ENCODE measurements at regions not wholly inside any gene's neighbourhood (a gene's known extent, or its start where the extent isn't known, plus 50 kb on each side); places are given as distances from the start of the nearest gene placed in this dataset.

- WGBS = 38% methylated on average over 3 of the region's 4 CpGs
- Histone ChIP-seq H4K91ac (ENCODE audit: low read length) (no peak overlapping the region), H2BK12ac (ENCODE audit: low read length in 2 of 2) (no peak overlapping the region), H3K27me3 (ENCODE audit: control insufficient read depth in 1 of 2, insufficient read depth in 1 of 2, low read length in 2 of 2) (peaks cover 51 to 60% of the 10 kb centered on the region in 2 experiments), H2BK15ac (ENCODE audit: low read depth, poor library complexity, severe bottlenecking) (no peak overlapping the region), H4K8ac (ENCODE audit: low read length) (no peak overlapping the region), H3K9ac (ENCODE audit: low read length) (no peak overlapping the region), H3K14ac (ENCODE audit: low read length in 2 of 2) (no peak overlapping the region), H3K9me3 (ENCODE audit: control insufficient read depth, low read length) (no peaks in the 10 kb centered on the region), H3K4me2 (ENCODE audit: low read length, poor library complexity, severe bottlenecking) (no peak overlapping the region), H2BK120ac (ENCODE audit: low read depth, low read length) (no peak overlapping the region), H3K4me1 (ENCODE audit: control insufficient read depth, insufficient read depth, low read depth, low read length) (no peaks in the 10 kb centered on the region), H2AFZ (ENCODE audit: low read depth, low read length) (no peak overlapping the region), H3K36me3 (ENCODE audit: control insufficient read depth in 1 of 2, insufficient read depth in 2 of 2, low read depth in 1 of 2, low read length in 2 of 2) (no peaks in the 10 kb centered on the region), H2AK5ac (ENCODE audit: low read length, severe bottlenecking) (no peak overlapping the region), H3K18ac (ENCODE audit: low read depth in 1 of 2, low read length in 2 of 2) (no peak overlapping the region), H3K23ac (ENCODE audit: low read length in 2 of 2) (no peak overlapping the region), H3K4ac (ENCODE audit: low read depth in 1 of 2, low read length in 2 of 2) (no peak overlapping the region), H3K79me1 (replicated peaks; ENCODE audit: low read length, poor library complexity, severe bottlenecking) (no peaks in the 10 kb centered on the region), H3K4me3 (ENCODE audit: insufficient read depth in 1 of 2, low read depth in 1 of 2, low read length in 2 of 2) (no peak overlapping the region), H3K27ac (ENCODE audit: low read length, poor library complexity, severe bottlenecking) (no peak overlapping the region), H2BK5ac (ENCODE audit: low read depth, low read length, poor library complexity, severe bottlenecking) (no peak overlapping the region)
- DNase-seq = no peak
Observed at GRCh38 chr22:26952004-26952403, 294.6 kb downstream of the MIAT start.

GRCh38 chr22:26952451-26953011, 295.1 kb downstream of the MIAT start:
- H4K8ac ChIP-seq (ENCODE audit: low read length) = no peak overlapping the region
- no peak for DNase-seq

GRCh38 chr22:26953012-26953883, 295.9 kb downstream of the MIAT start:
- Histone ChIP-seq H3K14ac (ENCODE audit: low read length in 2 of 2) (no peak overlapping the region), H4K8ac (ENCODE audit: low read length) (no peak overlapping the region), H3K4me1 (ENCODE audit: control insufficient read depth, insufficient read depth, low read depth, low read length) (no peaks in the 10 kb centered on the region), H2BK5ac (ENCODE audit: low read depth, low read length, poor library complexity, severe bottlenecking) (no peak overlapping the region), H3K36me3 (ENCODE audit: control insufficient read depth in 1 of 2, insufficient read depth in 2 of 2, low read depth in 1 of 2, low read length in 2 of 2) (no peaks in the 10 kb centered on the region), H3K23ac (ENCODE audit: low read length in 2 of 2) (peak overlapping the region in 1 of 2 experiments; percentile 37), H3K27ac (ENCODE audit: low read length, poor library complexity, severe bottlenecking) (no peak overlapping the region), H3K4me3 (ENCODE audit: insufficient read depth in 1 of 2, low read depth in 1 of 2, low read length in 2 of 2) (no peak overlapping the region), H2AFZ (ENCODE audit: low read depth, low read length) (no peak overlapping the region), H3K9me3 (ENCODE audit: control insufficient read depth, low read length) (no peaks in the 10 kb centered on the region), H2BK120ac (ENCODE audit: low read depth, low read length) (no peak overlapping the region), H2AK5ac (ENCODE audit: low read length, severe bottlenecking) (no peak overlapping the region), H3K9ac (ENCODE audit: low read length) (no peak overlapping the region), H2BK12ac (ENCODE audit: low read length in 2 of 2) (no peak overlapping the region), H3K4me2 (ENCODE audit: low read length, poor library complexity, severe bottlenecking) (no peak overlapping the region), H3K27me3 (ENCODE audit: control insufficient read depth in 1 of 2, insufficient read depth in 1 of 2, low read length in 2 of 2) (peaks cover 51 to 68% of the 10 kb centered on the region in 2 experiments), H4K91ac (ENCODE audit: low read length) (no peak overlapping the region), H3K18ac (ENCODE audit: low read depth in 1 of 2, low read length in 2 of 2) (no peak overlapping the region), H3K4ac (ENCODE audit: low read depth in 1 of 2, low read length in 2 of 2) (no peak overlapping the region), H2BK15ac (ENCODE audit: low read depth, poor library complexity, severe bottlenecking) (no peak overlapping the region), H3K79me1 (replicated peaks; ENCODE audit: low read length, poor library complexity, severe bottlenecking) (no peaks in the 10 kb centered on the region)
- 23% methylated on average over 17 of the region's 17 CpGs for WGBS
- no peak for DNase-seq

More at GRCh38 chr22:26952451-26953011, 295.1 kb downstream of the MIAT start:
- no peak overlapping the region for H2AFZ ChIP-seq (ENCODE audit: low read depth, low read length)
- H2BK15ac ChIP-seq (ENCODE audit: low read depth, poor library complexity, severe bottlenecking) = no peak overlapping the region
- no peak overlapping the region for H3K18ac ChIP-seq (ENCODE audit: low read depth in 1 of 2, low read length in 2 of 2)
- peaks cover 51 to 64% of the 10 kb centered on the region in 2 experiments for H3K27me3 ChIP-seq (ENCODE audit: control insufficient read depth in 1 of 2, insufficient read depth in 1 of 2, low read length in 2 of 2)
- H3K27ac ChIP-seq (ENCODE audit: low read length, poor library complexity, severe bottlenecking) = no peak overlapping the region
- no peak overlapping the region for H3K23ac ChIP-seq (ENCODE audit: low read length in 2 of 2)
- H3K36me3 ChIP-seq (ENCODE audit: control insufficient read depth in 1 of 2, insufficient read depth in 2 of 2, low read depth in 1 of 2, low read length in 2 of 2) = no peaks in the 10 kb centered on the region
- H3K4me3 ChIP-seq (ENCODE audit: insufficient read depth in 1 of 2, low read depth in 1 of 2, low read length in 2 of 2) = no peak overlapping the region
- WGBS = 17% methylated on average over 15 of the region's 15 CpGs
- H3K9me3 ChIP-seq (ENCODE audit: control insufficient read depth, low read length) = no peaks in the 10 kb centered on the region
- H4K91ac ChIP-seq (ENCODE audit: low read length) = no peak overlapping the region
- H2BK5ac ChIP-seq (ENCODE audit: low read depth, low read length, poor library complexity, severe bottlenecking) = no peak overlapping the region
- H3K4me1 ChIP-seq (ENCODE audit: control insufficient read depth, insufficient read depth, low read depth, low read length) = no peaks in the 10 kb centered on the region
- H2BK120ac ChIP-seq (ENCODE audit: low read depth, low read length) = no peak overlapping the region
- H3K79me1 ChIP-seq (replicated peaks; ENCODE audit: low read length, poor library complexity, severe bottlenecking) = no peaks in the 10 kb centered on the region
- H3K9ac ChIP-seq (ENCODE audit: low read length) = no peak overlapping the region
- H2BK12ac ChIP-seq (ENCODE audit: low read length in 2 of 2) = no peak overlapping the region
- H3K4me2 ChIP-seq (ENCODE audit: low read length, poor library complexity, severe bottlenecking) = no peak overlapping the region
- no peak overlapping the region for H3K14ac ChIP-seq (ENCODE audit: low read length in 2 of 2)
- H3K4ac ChIP-seq (ENCODE audit: low read depth in 1 of 2, low read length in 2 of 2) = no peak overlapping the region
- H2AK5ac ChIP-seq (ENCODE audit: low read length, severe bottlenecking) = no peak overlapping the region

- Histone ChIP-seq H3K4ac (ENCODE audit: low read depth in 1 of 2, low read length in 2 of 2) (no peak overlapping the region), H3K9ac (ENCODE audit: low read length) (no peak overlapping the region), H3K79me1 (replicated peaks; ENCODE audit: low read length, poor library complexity, severe bottlenecking) (no peaks in the 10 kb centered on the region), H2BK120ac (ENCODE audit: low read depth, low read length) (no peak overlapping the region), H3K4me2 (ENCODE audit: low read length, poor library complexity, severe bottlenecking) (no peak overlapping the region), H3K27ac (ENCODE audit: low read length, poor library complexity, severe bottlenecking) (no peak overlapping the region), H2BK12ac (ENCODE audit: low read length in 2 of 2) (no peak overlapping the region), H2AFZ (ENCODE audit: low read depth, low read length) (no peak overlapping the region), H3K18ac (ENCODE audit: low read depth in 1 of 2, low read length in 2 of 2) (no peak overlapping the region), H3K4me3 (ENCODE audit: insufficient read depth in 1 of 2, low read depth in 1 of 2, low read length in 2 of 2) (no peak overlapping the region), H3K14ac (ENCODE audit: low read length in 2 of 2) (no peak overlapping the region), H3K9me3 (ENCODE audit: control insufficient read depth, low read length) (no peaks in the 10 kb centered on the region), H3K4me1 (ENCODE audit: control insufficient read depth, insufficient read depth, low read depth, low read length) (no peaks in the 10 kb centered on the region), H3K36me3 (ENCODE audit: control insufficient read depth in 1 of 2, insufficient read depth in 2 of 2, low read depth in 1 of 2, low read length in 2 of 2) (no peaks in the 10 kb centered on the region), H3K23ac (ENCODE audit: low read length in 2 of 2) (no peak overlapping the region), H3K27me3 (ENCODE audit: control insufficient read depth in 1 of 2, insufficient read depth in 1 of 2, low read length in 2 of 2) (peaks cover 68 to 88% of the 10 kb centered on the region in 2 experiments), H4K91ac (ENCODE audit: low read length) (no peak overlapping the region), H2BK5ac (ENCODE audit: low read depth, low read length, poor library complexity, severe bottlenecking) (no peak overlapping the region), H2BK15ac (ENCODE audit: low read depth, poor library complexity, severe bottlenecking) (no peak overlapping the region), H4K8ac (ENCODE audit: low read length) (no peak overlapping the region), H2AK5ac (ENCODE audit: low read length, severe bottlenecking) (no peak overlapping the region)
- no peak for DNase-seq
- 47% methylated on average over 4 of the region's 4 CpGs for WGBS
Observed at GRCh38 chr22:26956371-26956770, 299.0 kb downstream of the MIAT start.
